Ovary (tissue), 3 donors: ENCODE measurements at regions not wholly inside any gene's neighbourhood (a gene's known extent, or its start where the extent isn't known, plus 50 kb on each side); places are given as distances from the start of the nearest gene placed in this dataset.

Experiments
- EP300 ChIP-seq: sonication (generic); formaldehyde crosslinking; IDR thresholded peaks from one replicate; pipeline ENCODE4 v1.6.1; 2017; ENCODE audit warnings: antibody characterized with exemption
- POLR2A ChIP-seq: fragments of 450-650 bp; IDR thresholded peaks from one replicate; pipeline ENCODE4 v1.6.1; 2017; ENCODE audit warnings: antibody characterized with exemption, mild to moderate bottlenecking, moderate library complexity
- TF ChIP-seq, protein P1 (sequence below), 3 donors: fragments of 450-650 bp in 2 of 3; fragments of 200-600 bp in 1 of 3; IDR thresholded peaks; one replicate each; pipeline versions ENCODE4 v1.5.1 to v1.8.0; 2016 to 2022; ENCODE audit warnings: antibody characterized with exemption in 3 of 3, mild to moderate bottlenecking in 1 of 3
- donor health status: DM: no; HTN: no; CAD: no.

DNA sequence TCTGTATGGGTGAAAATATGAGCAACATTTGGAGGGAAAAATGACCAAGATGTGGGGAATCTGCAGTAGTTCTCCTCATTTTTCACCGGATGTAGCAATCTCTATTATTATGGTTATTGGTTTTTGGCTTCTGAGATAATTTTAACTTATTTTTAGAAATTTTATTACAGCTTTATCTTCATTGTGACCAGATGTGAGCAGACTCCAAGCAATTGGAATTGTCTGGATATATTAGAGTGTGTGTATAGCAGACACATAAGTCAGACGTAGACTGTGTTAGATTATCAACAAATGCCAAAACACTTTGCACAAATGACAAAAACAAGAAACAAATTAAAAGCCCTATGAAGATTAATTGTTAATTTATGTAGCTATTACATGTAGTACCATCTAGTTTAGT is 249.1 kb downstream of the DNAJB9 start:
- TF ChIP-seq, protein P1, sequence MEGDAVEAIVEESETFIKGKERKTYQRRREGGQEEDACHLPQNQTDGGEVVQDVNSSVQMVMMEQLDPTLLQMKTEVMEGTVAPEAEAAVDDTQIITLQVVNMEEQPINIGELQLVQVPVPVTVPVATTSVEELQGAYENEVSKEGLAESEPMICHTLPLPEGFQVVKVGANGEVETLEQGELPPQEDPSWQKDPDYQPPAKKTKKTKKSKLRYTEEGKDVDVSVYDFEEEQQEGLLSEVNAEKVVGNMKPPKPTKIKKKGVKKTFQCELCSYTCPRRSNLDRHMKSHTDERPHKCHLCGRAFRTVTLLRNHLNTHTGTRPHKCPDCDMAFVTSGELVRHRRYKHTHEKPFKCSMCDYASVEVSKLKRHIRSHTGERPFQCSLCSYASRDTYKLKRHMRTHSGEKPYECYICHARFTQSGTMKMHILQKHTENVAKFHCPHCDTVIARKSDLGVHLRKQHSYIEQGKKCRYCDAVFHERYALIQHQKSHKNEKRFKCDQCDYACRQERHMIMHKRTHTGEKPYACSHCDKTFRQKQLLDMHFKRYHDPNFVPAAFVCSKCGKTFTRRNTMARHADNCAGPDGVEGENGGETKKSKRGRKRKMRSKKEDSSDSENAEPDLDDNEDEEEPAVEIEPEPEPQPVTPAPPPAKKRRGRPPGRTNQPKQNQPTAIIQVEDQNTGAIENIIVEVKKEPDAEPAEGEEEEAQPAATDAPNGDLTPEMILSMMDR (IDR thresholded peaks at IDR 0.05), result no peak
- TF ChIP-seq EP300, result no peak
- no peak for TF ChIP-seq POLR2A
